SK-N-SH (cell line): ENCODE measurements at regions not wholly inside any gene's neighbourhood (a gene's known extent, or its start where the extent isn't known, plus 50 kb on each side); places are given as distances from the start of the nearest gene placed in this dataset.

Experiments
- CTCF ChIP-seq: fragments of 200-600 bp; sonication (generic); IDR thresholded peaks from 2 replicates; pipeline ENCODE4 v1.6.1; 2017; ENCODE audit warnings: antibody characterized with exemption, mild to moderate bottlenecking, moderate library complexity
- MAX ChIP-seq: IDR thresholded peaks from 2 replicates; pipeline ENCODE4 v1.4.0; 2012; ENCODE audit warnings: low read depth
- MXI1 ChIP-seq: IDR thresholded peaks from 2 replicates; pipeline ENCODE4 v1.6.1; 2012; ENCODE audit warnings: mild to moderate bottlenecking, low read depth, low read length, improper control_type of control experiment
- NFIC ChIP-seq: IDR thresholded peaks from 2 replicates; pipeline ENCODE4 v1.4.0; 2012; ENCODE audit warnings: borderline replicate concordance
- SIN3A ChIP-seq: IDR thresholded peaks from 2 replicates; pipeline ENCODE4 v1.6.1; 2012; ENCODE audit warnings: low read depth, mild to moderate bottlenecking, low read length, moderate library complexity, borderline replicate concordance

- TF ChIP-seq NFIC (no peak), CTCF (no peak), MAX (no peak), SIN3A (no peak), MXI1 (no peak)
These were observed 59.9 kb upstream of the ERRFI1 start for GRCh38 chr1:8086055-8086454.
